GM12892 (cell line): ENCODE measurements at regions not wholly inside any gene's neighbourhood (a gene's known extent, or its start where the extent isn't known, plus 50 kb on each side); places are given as distances from the start of the nearest gene placed in this dataset.

Source experiments
- POLR2A ChIP-seq: IDR thresholded peaks from 2 replicates; pipeline ENCODE4 v1.6.1; 2011; ENCODE audit warnings: low read depth, low read length, control low read depth
- POLR2AphosphoS5 ChIP-seq: IDR thresholded peaks from 2 replicates; pipeline ENCODE4 v1.6.1; 2011; ENCODE audit warnings: low read depth, low read length, control low read depth
- TAF1 ChIP-seq: IDR thresholded peaks from 2 replicates; pipeline ENCODE4 v1.6.1; 2011; ENCODE audit warnings: low read depth, mild to moderate bottlenecking, control low read depth, low read length, borderline replicate concordance

GRCh38 chr2:66682476-66682875 is 247.6 kb downstream of the MEIS1 start:
- no peak for TF ChIP-seq POLR2A
- no peak for TF ChIP-seq POLR2AphosphoS5
- no peak for TF ChIP-seq TAF1
